ENCODE measurements at regions not wholly inside any gene's neighbourhood (a gene's known extent, or its start where the extent isn't known, plus 50 kb on each side); places are given as distances from the start of the nearest gene placed in this dataset.

GRCh38 chr5:61916621-61917620, 389.1 kb upstream of the KIF2A start:
- DNase-seq, result no peak

GRCh38 chr5:61918611-61919010, 387.4 kb upstream of the KIF2A start:
- DNase-seq, result no peak

- no peak for DNase-seq
These were observed 386.1 kb upstream of the KIF2A start for GRCh38 chr5:61919920-61920319.

GRCh38 chr5:61924251-61924650, 381.8 kb upstream of the KIF2A start:
- no peak for DNase-seq

GRCh38 chr5:61926911-61927310, 379.1 kb upstream of the KIF2A start:
- no peak for DNase-seq

GRCh38 chr5:61931236-61931635, 374.8 kb upstream of the KIF2A start:
- no peak for DNase-seq

- peak; percentile 6 for DNase-seq
These were observed 372.0 kb upstream of the KIF2A start for GRCh38 chr5:61933787-61934626.

GRCh38 chr5:61941637-61942036, 364.4 kb upstream of the KIF2A start:
- DNase-seq, result no peak

GRCh38 chr5:61942462-61943049, 363.4 kb upstream of the KIF2A start:
- DNase-seq, result no peak

GRCh38 chr5:61943713-61944112, 362.3 kb upstream of the KIF2A start:
- no peak for DNase-seq

GRCh38 chr5:61948151-61948550, 357.9 kb upstream of the KIF2A start:
- no peak for DNase-seq

- no peak for DNase-seq
These were observed 356.8 kb upstream of the KIF2A start for GRCh38 chr5:61949054-61949678.

- DNase-seq, result no peak
These were observed 356.1 kb upstream of the KIF2A start for GRCh38 chr5:61949679-61950435.

- DNase-seq, result no peak
These were observed 354.7 kb upstream of the KIF2A start for GRCh38 chr5:61951295-61951694.

- DNase-seq, result no peak
These were observed 352.1 kb upstream of the KIF2A start for GRCh38 chr5:61953913-61954312.

GRCh38 chr5:61964201-61964600, 341.8 kb upstream of the KIF2A start:
- no peak for DNase-seq

GRCh38 chr5:61965069-61965468, 340.9 kb upstream of the KIF2A start:
- no peak for DNase-seq

GRCh38 chr5:61965490-61965889, 340.5 kb upstream of the KIF2A start:
- no peak for DNase-seq

GRCh38 chr5:61966296-61966955, 339.6 kb upstream of the KIF2A start:
- DNase-seq, result no peak

GRCh38 chr5:61966997-61967396, 339.0 kb upstream of the KIF2A start:
- DNase-seq, result peak; percentile 24

GRCh38 chr5:61967681-61968080, 338.3 kb upstream of the KIF2A start:
- no peak for DNase-seq

GRCh38 chr5:61969347-61969746, 336.7 kb upstream of the KIF2A start:
- no peak for DNase-seq

Data from NK-92 treated with Interleukin-12 subunit alpha and Interleukin-12 subunit beta, amount 100 ng/mL, for 24 hours (cell line).